ENCODE measurements at regions not wholly inside any gene's neighbourhood (a gene's known extent, or its start where the extent isn't known, plus 50 kb on each side); places are given as distances from the start of the nearest gene placed in this dataset.

- in situ Hi-C loops (cut with MboI): no loop called here
- H3K9me3 ChIP-seq (replicated peaks; ENCODE audit: control insufficient read depth, insufficient read depth, low read length): no peaks in the 10 kb centered on the region; the same call in 2 of the 3 replicates
- H3K4me2 ChIP-seq (ENCODE audit: control insufficient read depth, insufficient read depth): no peak overlapping the region
- no peaks in the 10 kb centered on the region for H3K79me2 ChIP-seq (ENCODE audit: control insufficient read depth, insufficient read depth, low read length)
- RAD21 ChIA-PET (ENCODE audit: unreplicated experiment): no interaction called here
- no peak overlapping the region for H3K27ac ChIP-seq (ENCODE audit: control insufficient read depth, insufficient read depth)
- no peaks in the 10 kb centered on the region for H3K4me1 ChIP-seq (ENCODE audit: control insufficient read depth, insufficient read depth, low read length)
- H3K27me3 ChIP-seq (replicated peaks in 1 of 2; ENCODE audit: control insufficient read depth in 2 of 2, insufficient read depth in 2 of 2, low read length in 1 of 2): no peaks in the 10 kb centered on the region
- TF ChIP-seq CTCF (IDR thresholded peaks at IDR 0.05 in 2 of 3, conservative IDR thresholded peaks at IDR 0.05 in 1 of 3; ENCODE audit: control insufficient read depth in 2 of 3, extremely low read depth in 1 of 3, insufficient read depth in 1 of 3, low read depth in 3 of 3, low read length in 3 of 3): no peak
- no peak for TF ChIP-seq IKZF1 (conservative IDR thresholded peaks at IDR 0.05)
- TF ChIP-seq BCL3 (IDR thresholded peaks at IDR 0.05; ENCODE audit: borderline replicate concordance, insufficient read depth, low read depth, low read length, poor library complexity, severe bottlenecking): no peak
- H3K9ac ChIP-seq (ENCODE audit: control insufficient read depth, insufficient read depth, low read length): no peak overlapping the region
- H4K20me1 ChIP-seq (ENCODE audit: control insufficient read depth, insufficient read depth): no peaks in the 10 kb centered on the region
- SMC1A ChIA-PET (ENCODE audit: uncharacterized antibody, unreplicated experiment): no interaction called here
- H3K36me3 ChIP-seq (ENCODE audit: control insufficient read depth in 2 of 2, insufficient read depth in 2 of 2, low read length in 1 of 2): no peaks in the 10 kb centered on the region
- H2AFZ ChIP-seq (ENCODE audit: control insufficient read depth, low read depth, low read length): no peak overlapping the region
- H3K4me3 ChIP-seq: no peak overlapping the region
- no TSS peak for BruUV-seq (replicated peaks)
- ATAC-seq (no peak), FAIRE-seq (no peak), DNase-seq (ENCODE audit: low read depth, low spot score) (no peak)
- intact Hi-C loops (cut with micrococcal nuclease; ENCODE audit: unreplicated experiment): no loop called here
- 42% methylated on average over 6 of the region's 6 CpGs for WGBS (ENCODE audit: insufficient coverage, insufficient replicate concordance, low lambda C conversion rate, missing lambda C conversion rate)
- POLR2A ChIA-PET: no interaction called here
- CTCF ChIA-PET: no interaction called here
Observed at GRCh38 chrX:1824855-1825254, 210.0 kb downstream of the ASMT start.
